Stomach (tissue), 8 donors: ENCODE measurements at regions not wholly inside any gene's neighbourhood (a gene's known extent, or its start where the extent isn't known, plus 50 kb on each side); places are given as distances from the start of the nearest gene placed in this dataset.
A peak's percentile ranks its signal among the peaks of the same experiment; 100 is the strongest.

Source experiments
- DNase-seq, 2 donors: peaks; one replicate each; pipeline versions ENCODE4 v3.0.0 to v3.0.0-alpha.2; 2013 to 2019
- H3K27ac ChIP-seq, 5 donors: fragments of 200-600 bp in 4 of 5; sonication (generic) in 4 of 5; one replicate each; pipeline ENCODE4 v1.5.1; 2013 to 2019; ENCODE audit warnings: mild to moderate bottlenecking in 1 of 5, moderate library complexity in 1 of 5
- H3K27me3 ChIP-seq, 3 donors: fragments of 200-600 bp; sonication (generic); one replicate each; pipeline ENCODE4 v1.5.1; 2017 to 2019; ENCODE audit warnings: mixed run types in 1 of 3
- H3K36me3 ChIP-seq, 4 donors: fragments of 200-600 bp; sonication (generic); 1 replicate in 3 of 4; 2 replicates in 1 of 4; pipeline ENCODE4 v1.5.1; 2016 to 2019
- H3K4me1 ChIP-seq, 4 donors: fragments of 200-600 bp; sonication (generic); one replicate each; pipeline ENCODE4 v1.5.1; 2016 to 2019
- H3K4me3 ChIP-seq, 4 donors: fragments of 200-600 bp; sonication (generic) in 3 of 4; one replicate each; pipeline ENCODE4 v1.5.1; 2016 to 2019; ENCODE audit warnings: mild to moderate bottlenecking in 1 of 4
- H3K9me3 ChIP-seq, 4 donors: fragments of 200-600 bp; sonication (generic); one replicate each; pipeline ENCODE4 v1.5.1; 2016 to 2019
- EP300 ChIP-seq: sonication (generic); formaldehyde crosslinking; IDR thresholded peaks from one replicate; pipeline ENCODE4 v1.6.1; 2017; ENCODE audit warnings: antibody characterized with exemption
- POLR2A ChIP-seq, 4 donors: fragments of 450-650 bp; IDR thresholded peaks; one replicate each; pipeline ENCODE4 v1.6.1; 2016; ENCODE audit warnings: antibody characterized with exemption in 4 of 4, control low read depth in 2 of 4, mild to moderate bottlenecking in 1 of 4, moderate library complexity in 1 of 4
- POLR2AphosphoS5 ChIP-seq, 3 donors: sonication (generic); formaldehyde crosslinking; IDR thresholded peaks; one replicate each; pipeline ENCODE4 v1.6.1; 2016; ENCODE audit warnings: antibody characterized with exemption in 3 of 3
- WGBS, 5 donors: extraction: QIAGEN DNeasy Blood & Tissue Kit in 3 of 5; methylation state at CpG; one replicate each; pipeline versions ENCODE4 v1.1.5 to v1.1.7; 2013 to 2018; 5-methylcytosine and 5-hydroxymethylcytosine counted together
- intact Hi-C: fragments of 100-400 bp; cut with DNase I; formaldehyde crosslinking; loops from one replicate; pipeline ENCODE4 v1.15.1; 2023; ENCODE audit warnings: low total_unique reads
- TF ChIP-seq, protein P1 (sequence below), 7 experiments: fragments of 450-650 bp in 4 of 7; fragments of 200-600 bp in 3 of 7; sonication (generic) in 3 of 7; IDR thresholded peaks; one replicate each; pipeline ENCODE4 v1.5.1; 2016 to 2019; ENCODE audit warnings: antibody characterized with exemption in 7 of 7, control low read depth in 2 of 7, mild to moderate bottlenecking in 1 of 7
- donor health status: healthy with polysubstance abuse.
- donor health status: Bipolar disorder and iron deficiency.
- donor health status: healthy.

DNA sequence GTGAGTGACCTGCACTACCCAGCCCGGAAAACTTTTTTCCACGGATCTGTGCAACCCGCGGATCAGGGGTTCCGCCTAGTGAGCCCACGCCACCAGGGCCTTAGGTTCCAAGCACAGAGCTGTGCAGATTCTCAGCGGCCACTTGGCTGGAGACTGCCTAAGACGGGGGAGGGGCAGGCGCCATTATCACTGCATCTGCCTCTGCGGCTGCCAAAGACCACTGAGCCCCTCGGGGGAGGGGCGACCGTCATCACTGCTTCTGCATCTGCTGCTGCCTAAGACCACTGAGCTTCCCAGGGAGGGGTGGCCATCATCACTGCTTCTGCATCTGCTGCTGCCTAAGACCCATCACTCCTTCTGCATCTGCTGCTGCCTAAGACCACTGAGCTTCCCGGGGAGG is 460.2 kb downstream of the OCA2 start:
- Histone ChIP-seq H3K4me3 (no peak overlapping the region), H3K4me1 (no peaks in the 10 kb centered on the region), H3K9me3 (peaks cover 0 to 46% (median 22%) of the 10 kb centered on the region in 4 donors), H3K36me3 (no peaks in the 10 kb centered on the region), H3K27me3 (no peaks in the 10 kb centered on the region), H3K27ac (no peak overlapping the region)
- 74 to 100% (median 89%) methylated on average over 1 to 14 of the region's 14 CpGs for WGBS, 5 donors
- intact Hi-C loops: no loop called here
- TF ChIP-seq POLR2A (IDR thresholded peaks at IDR 0.05) (no peak), EP300 (no peak), POLR2AphosphoS5 (IDR thresholded peaks at IDR 0.05) (no peak)
- TF ChIP-seq, protein P1, sequence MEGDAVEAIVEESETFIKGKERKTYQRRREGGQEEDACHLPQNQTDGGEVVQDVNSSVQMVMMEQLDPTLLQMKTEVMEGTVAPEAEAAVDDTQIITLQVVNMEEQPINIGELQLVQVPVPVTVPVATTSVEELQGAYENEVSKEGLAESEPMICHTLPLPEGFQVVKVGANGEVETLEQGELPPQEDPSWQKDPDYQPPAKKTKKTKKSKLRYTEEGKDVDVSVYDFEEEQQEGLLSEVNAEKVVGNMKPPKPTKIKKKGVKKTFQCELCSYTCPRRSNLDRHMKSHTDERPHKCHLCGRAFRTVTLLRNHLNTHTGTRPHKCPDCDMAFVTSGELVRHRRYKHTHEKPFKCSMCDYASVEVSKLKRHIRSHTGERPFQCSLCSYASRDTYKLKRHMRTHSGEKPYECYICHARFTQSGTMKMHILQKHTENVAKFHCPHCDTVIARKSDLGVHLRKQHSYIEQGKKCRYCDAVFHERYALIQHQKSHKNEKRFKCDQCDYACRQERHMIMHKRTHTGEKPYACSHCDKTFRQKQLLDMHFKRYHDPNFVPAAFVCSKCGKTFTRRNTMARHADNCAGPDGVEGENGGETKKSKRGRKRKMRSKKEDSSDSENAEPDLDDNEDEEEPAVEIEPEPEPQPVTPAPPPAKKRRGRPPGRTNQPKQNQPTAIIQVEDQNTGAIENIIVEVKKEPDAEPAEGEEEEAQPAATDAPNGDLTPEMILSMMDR (IDR thresholded peaks at IDR 0.05): no peak
- DNase-seq: peak in 1 of 2 donors; percentile 6

DNA sequence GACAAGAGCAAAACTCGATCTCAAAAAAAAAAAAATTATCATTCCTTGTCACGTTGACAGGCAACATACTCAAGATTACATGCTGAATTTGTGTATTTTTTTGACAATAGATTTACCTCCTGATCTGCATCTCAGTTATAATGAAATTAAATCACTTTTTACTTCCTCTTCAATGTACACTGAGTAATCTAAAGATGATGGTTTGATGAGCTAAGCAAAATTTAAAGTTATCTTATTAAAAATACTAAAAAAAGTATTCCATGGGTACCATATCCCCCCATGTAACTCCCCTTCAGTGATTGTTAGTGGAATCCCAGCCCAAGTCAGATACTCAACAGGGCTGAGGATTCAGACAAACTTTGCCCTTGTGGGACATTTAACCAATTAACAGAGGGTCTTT is 463.2 kb downstream of the OCA2 start:
- H3K9me3 ChIP-seq: peaks cover 0 to 33% (median 15%) of the 10 kb centered on the region in 4 donors
- 69 to 86% (median 79%) methylated on average over 2 of the region's 2 CpGs for WGBS, 5 donors
- no peak for TF ChIP-seq EP300
- no peak for TF ChIP-seq POLR2AphosphoS5 (IDR thresholded peaks at IDR 0.05)
- TF ChIP-seq, protein P1 (IDR thresholded peaks at IDR 0.05): no peak
- no peak for TF ChIP-seq POLR2A (IDR thresholded peaks at IDR 0.05)
- no peak overlapping the region for H3K27ac ChIP-seq
- intact Hi-C loops: no loop called here
- no peaks in the 10 kb centered on the region for H3K36me3 ChIP-seq
- no peak for DNase-seq
- H3K4me1 ChIP-seq: no peaks in the 10 kb centered on the region
- H3K27me3 ChIP-seq: no peaks in the 10 kb centered on the region
- H3K4me3 ChIP-seq: no peak overlapping the region

DNA sequence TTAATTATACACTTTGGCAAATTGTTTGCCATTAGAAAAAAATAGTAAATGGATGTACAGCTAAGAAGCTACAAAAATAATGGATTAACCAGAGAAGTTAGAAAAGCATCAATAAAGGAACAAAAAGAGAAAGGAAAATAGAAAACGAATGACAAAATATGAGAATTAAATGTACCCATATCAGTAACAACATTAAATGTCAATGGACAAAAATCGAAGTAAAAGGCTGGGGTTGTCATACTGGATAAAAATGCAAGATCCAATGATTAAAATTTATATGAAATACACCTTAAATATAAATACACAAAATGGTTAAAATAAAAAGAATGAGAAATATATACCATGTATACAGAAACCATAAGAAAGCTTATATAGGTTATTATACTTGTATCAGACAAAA is 470.6 kb downstream of the OCA2 start:
- Histone ChIP-seq H3K4me3 (no peak overlapping the region), H3K9me3 (peaks cover 0 to 37% (median 15%) of the 10 kb centered on the region in 4 donors), H3K36me3 (no peaks in the 10 kb centered on the region), H3K4me1 (no peaks in the 10 kb centered on the region), H3K27me3 (no peaks in the 10 kb centered on the region), H3K27ac (no peak overlapping the region)
- TF ChIP-seq EP300: no peak
- TF ChIP-seq POLR2A (IDR thresholded peaks at IDR 0.05): no peak
- TF ChIP-seq, protein P1 (IDR thresholded peaks at IDR 0.05): no peak
- no peak for TF ChIP-seq POLR2AphosphoS5 (IDR thresholded peaks at IDR 0.05)
- intact Hi-C loops: no loop called here
- WGBS, 5 donors: 65 to 81% (median 74%) methylated on average over 2 of the region's 2 CpGs
- no peak for DNase-seq

DNA sequence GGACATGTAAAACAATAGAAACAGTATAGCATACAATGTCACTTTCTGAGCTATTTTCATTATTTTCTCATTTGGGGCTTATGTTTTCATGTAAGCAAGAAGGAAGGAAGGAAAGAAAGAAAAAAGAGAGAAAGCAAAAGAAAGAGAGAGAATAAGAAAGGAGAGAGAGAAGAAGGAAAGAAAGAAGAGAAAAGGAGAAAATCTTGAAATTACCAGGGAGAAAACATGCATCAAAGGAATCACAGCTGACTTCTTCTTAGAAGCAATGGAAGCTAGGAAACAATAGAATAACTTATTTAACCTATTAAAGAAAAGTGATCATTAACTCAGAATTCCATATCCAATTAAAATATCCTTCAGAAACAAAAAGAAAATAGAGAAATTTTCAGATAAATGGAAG is 471.5 kb downstream of the OCA2 start:
- Histone ChIP-seq H3K27ac (no peak overlapping the region), H3K27me3 (no peaks in the 10 kb centered on the region), H3K36me3 (no peaks in the 10 kb centered on the region), H3K4me3 (no peak overlapping the region), H3K9me3 (peaks cover 0 to 37% (median 15%) of the 10 kb centered on the region in 4 donors), H3K4me1 (no peaks in the 10 kb centered on the region)
- DNase-seq: no peak
- intact Hi-C loops: no loop called here
- TF ChIP-seq EP300 (no peak), POLR2AphosphoS5 (IDR thresholded peaks at IDR 0.05) (no peak)

DNA sequence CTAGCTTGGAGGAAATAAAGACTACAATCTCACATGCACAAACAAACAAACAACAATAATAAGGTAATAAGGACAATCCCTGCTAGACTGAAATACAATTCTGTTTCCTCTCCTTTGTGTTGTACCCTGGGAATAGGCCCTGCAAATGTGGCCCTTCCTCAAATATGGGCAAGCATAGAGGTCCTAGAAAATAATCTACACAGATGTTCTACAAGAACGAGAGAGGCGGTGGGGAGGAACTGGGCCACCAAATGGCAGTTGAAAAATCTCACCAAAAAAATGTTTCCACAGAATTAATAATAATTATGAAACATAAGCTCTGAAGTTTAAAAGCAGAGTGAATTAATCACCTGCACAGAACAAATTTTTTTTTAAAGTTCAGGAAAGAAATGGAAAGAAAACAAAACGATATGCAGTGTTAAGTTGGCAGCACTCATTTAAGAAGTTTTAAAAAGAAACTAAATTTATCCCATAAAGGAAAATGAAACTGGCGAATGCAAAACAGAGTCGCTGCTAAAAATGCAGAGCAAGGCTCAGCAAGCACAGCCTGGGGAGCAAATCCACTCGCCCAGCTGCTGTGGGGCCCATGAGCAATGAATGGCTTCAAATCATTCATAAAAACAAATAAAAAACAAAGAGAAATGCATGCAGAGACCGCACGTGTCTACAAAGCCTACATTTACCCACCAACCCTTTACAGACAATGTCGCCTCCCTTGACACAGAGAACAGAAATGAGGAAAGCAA is 475.4 kb downstream of the OCA2 start:
- Histone ChIP-seq H3K4me3 (no peak overlapping the region), H3K36me3 (no peaks in the 10 kb centered on the region), H3K4me1 (no peaks in the 10 kb centered on the region), H3K27ac (no peak overlapping the region), H3K27me3 (no peaks in the 10 kb centered on the region), H3K9me3 (peaks cover 0 to 25% (median 9%) of the 10 kb centered on the region in 4 donors)
- WGBS, 5 donors: 69 to 75% (median 71%) methylated on average over 9 of the region's 9 CpGs
- TF ChIP-seq, protein P1 (IDR thresholded peaks at IDR 0.05): no peak
- TF ChIP-seq POLR2A (IDR thresholded peaks at IDR 0.05) (no peak), POLR2AphosphoS5 (IDR thresholded peaks at IDR 0.05) (no peak), EP300 (no peak)
- DNase-seq: no peak
- intact Hi-C loops: no loop called here
